ENCODE measurements at regions not wholly inside any gene's neighbourhood (a gene's known extent, or its start where the extent isn't known, plus 50 kb on each side); places are given as distances from the start of the nearest gene placed in this dataset.

- H3K9me3 ChIP-seq (ENCODE audit: low read length), result no peaks in the 10 kb centered on the region
- H3K4me2 ChIP-seq (ENCODE audit: low read length), result no peak overlapping the region
- ChIA-PET CTCF (ENCODE audit: unreplicated experiment) (no interaction called here), POLR2A (no interaction called here)
- no peak overlapping the region for H2AFZ ChIP-seq (ENCODE audit: low read length)
- no peaks in the 10 kb centered on the region for H4K20me1 ChIP-seq (ENCODE audit: insufficient read depth, low read length)
- H3K36me3 ChIP-seq (ENCODE audit: insufficient read depth, low read length), result no peaks in the 10 kb centered on the region
- no TSS peak for BruUV-seq (replicated peaks)
- no peaks in the 10 kb centered on the region for H3K9me2 ChIP-seq (ENCODE audit: insufficient read depth, low read length)
- no peak for DNase-seq (ENCODE audit: low spot score)
- H3K27ac ChIP-seq (ENCODE audit: low read depth, low read length, poor library complexity, severe bottlenecking), result no peak overlapping the region
- no peak for TF ChIP-seq EZH2phosphoT487 (IDR thresholded peaks at IDR 0.05; ENCODE audit: borderline replicate concordance, low read depth, low read length)
- TF ChIP-seq CTCF (conservative IDR thresholded peaks at IDR 0.05; ENCODE audit: low read length), result no peak
- H3K4me3 ChIP-seq (ENCODE audit: low read depth, low read length, poor library complexity, severe bottlenecking), result no peak overlapping the region
- no peaks in the 10 kb centered on the region for H3K4me1 ChIP-seq (ENCODE audit: insufficient read depth, low read length, poor library complexity, severe bottlenecking)
- no peaks in the 10 kb centered on the region for H3K79me2 ChIP-seq (ENCODE audit: insufficient read depth, low read depth, low read length)
- intact Hi-C loops (cut with micrococcal nuclease; ENCODE audit: unreplicated experiment), result no loop called here
Observed at GRCh38 chr13:30072818-30073186, 222.4 kb upstream of the UBL3 start.

GRCh38 chr13:30071969-30072817 lies 221.8 kb upstream of the UBL3 start:
- Histone ChIP-seq H3K4me2 (ENCODE audit: low read length) (no peak overlapping the region), H3K4me1 (ENCODE audit: insufficient read depth, low read length, poor library complexity, severe bottlenecking) (no peaks in the 10 kb centered on the region), H2AFZ (ENCODE audit: low read length) (no peak overlapping the region), H3K9me3 (ENCODE audit: low read length) (no peaks in the 10 kb centered on the region), H3K4me3 (ENCODE audit: low read depth, low read length, poor library complexity, severe bottlenecking) (no peak overlapping the region), H3K36me3 (ENCODE audit: insufficient read depth, low read length) (no peaks in the 10 kb centered on the region), H3K27ac (ENCODE audit: low read depth, low read length, poor library complexity, severe bottlenecking) (no peak overlapping the region), H4K20me1 (ENCODE audit: insufficient read depth, low read length) (no peaks in the 10 kb centered on the region), H3K9me2 (ENCODE audit: insufficient read depth, low read length) (no peaks in the 10 kb centered on the region), H3K79me2 (ENCODE audit: insufficient read depth, low read depth, low read length) (no peaks in the 10 kb centered on the region)
- POLR2A ChIA-PET, result no interaction called here
- no TSS peak for BruUV-seq (replicated peaks)
- DNase-seq (ENCODE audit: low spot score), result no peak
- TF ChIP-seq EZH2phosphoT487 (IDR thresholded peaks at IDR 0.05; ENCODE audit: borderline replicate concordance, low read depth, low read length) (no peak), CTCF (conservative IDR thresholded peaks at IDR 0.05; ENCODE audit: low read length) (no peak)
- CTCF ChIA-PET (ENCODE audit: unreplicated experiment), result no interaction called here
- intact Hi-C loops (cut with micrococcal nuclease; ENCODE audit: unreplicated experiment), result no loop called here

GRCh38 chr13:30065181-30065580 lies 214.8 kb upstream of the UBL3 start:
- no TSS peak for BruUV-seq (replicated peaks)
- CTCF ChIA-PET (ENCODE audit: unreplicated experiment), result no interaction called here

More at GRCh38 chr13:30065181-30065580, 214.8 kb upstream of the UBL3 start:
- H4K20me1 ChIP-seq (ENCODE audit: insufficient read depth, low read length), result no peaks in the 10 kb centered on the region
- H3K27ac ChIP-seq (ENCODE audit: low read depth, low read length, poor library complexity, severe bottlenecking), result no peak overlapping the region
- H3K4me1 ChIP-seq (ENCODE audit: insufficient read depth, low read length, poor library complexity, severe bottlenecking), result no peaks in the 10 kb centered on the region
- H3K36me3 ChIP-seq (ENCODE audit: insufficient read depth, low read length), result no peaks in the 10 kb centered on the region
- DNase-seq (ENCODE audit: low spot score), result no peak
- H3K4me2 ChIP-seq (ENCODE audit: low read length), result no peak overlapping the region
- TF ChIP-seq CTCF (conservative IDR thresholded peaks at IDR 0.05; ENCODE audit: low read length), result no peak
- no peak for TF ChIP-seq EZH2phosphoT487 (IDR thresholded peaks at IDR 0.05; ENCODE audit: borderline replicate concordance, low read depth, low read length)
- H3K4me3 ChIP-seq (ENCODE audit: low read depth, low read length, poor library complexity, severe bottlenecking), result no peak overlapping the region
- no peaks in the 10 kb centered on the region for H3K9me3 ChIP-seq (ENCODE audit: low read length)
- H2AFZ ChIP-seq (ENCODE audit: low read length), result no peak overlapping the region
- no peaks in the 10 kb centered on the region for H3K9me2 ChIP-seq (ENCODE audit: insufficient read depth, low read length)
- POLR2A ChIA-PET, result no interaction called here
- intact Hi-C loops (cut with micrococcal nuclease; ENCODE audit: unreplicated experiment), result no loop called here
- no peaks in the 10 kb centered on the region for H3K79me2 ChIP-seq (ENCODE audit: insufficient read depth, low read depth, low read length)

Data from OCI-LY7 (cell line).